Tibial nerve (tissue), 4 donors: ENCODE measurements at regions not wholly inside any gene's neighbourhood (a gene's known extent, or its start where the extent isn't known, plus 50 kb on each side); places are given as distances from the start of the nearest gene placed in this dataset.

Source experiments
- DNase-seq, 2 donors: peaks; one replicate each; pipeline ENCODE4 v3.0.0-alpha.2; 2019; ENCODE audit warnings: low spot score in 2 of 2
- H3K27ac ChIP-seq, 4 donors: fragments of 200-600 bp; sonication (generic) in 3 of 4; one replicate each; pipeline ENCODE4 v1.5.1; 2017 to 2019; ENCODE audit warnings: mild to moderate bottlenecking in 1 of 4
- H3K27me3 ChIP-seq, 2 donors: fragments of 200-600 bp; sonication (generic) in 1 of 2; one replicate each; pipeline versions ENCODE4 v1.5.1 to v1.6.0; 2017 to 2019
- H3K36me3 ChIP-seq, 3 donors: fragments of 200-600 bp; sonication (generic); one replicate each; pipeline ENCODE4 v1.5.1; 2018 to 2019
- H3K4me1 ChIP-seq, 4 donors: fragments of 200-600 bp; sonication (generic) in 3 of 4; one replicate each; pipeline ENCODE4 v1.5.1; 2017 to 2019
- H3K4me3 ChIP-seq, 4 donors: fragments of 200-600 bp; sonication (generic) in 3 of 4; one replicate each; pipeline ENCODE4 v1.5.1; 2017 to 2019; ENCODE audit warnings: mild to moderate bottlenecking in 1 of 4, moderate library complexity in 1 of 4
- H3K9me3 ChIP-seq, 4 donors: fragments of 200-600 bp; sonication (generic) in 3 of 4; one replicate each; pipeline ENCODE4 v1.5.1; 2017 to 2019
- CTCF ChIP-seq, 5 experiments: fragments of 200-600 bp in 3 of 5; fragments of 450-650 bp in 2 of 5; sonication (generic) in 3 of 5; IDR thresholded peaks; one replicate each; pipeline ENCODE4 v1.5.1; 2016 to 2019; ENCODE audit warnings: antibody characterized with exemption in 5 of 5, mild to moderate bottlenecking in 3 of 5, moderate library complexity in 2 of 5
- EP300 ChIP-seq, 2 donors: sonication (generic); formaldehyde crosslinking; IDR thresholded peaks; one replicate each; pipeline ENCODE4 v1.6.1; 2017; ENCODE audit warnings: antibody characterized with exemption in 2 of 2, mild to moderate bottlenecking in 1 of 2
- POLR2A ChIP-seq, 2 donors: fragments of 450-650 bp; IDR thresholded peaks; one replicate each; pipeline ENCODE4 v1.6.1; 2017; ENCODE audit warnings: antibody characterized with exemption in 2 of 2, mild to moderate bottlenecking in 2 of 2, moderate library complexity in 2 of 2
- WGBS, 2 donors: methylation state at CpG; one replicate each; pipeline ENCODE4 v1.1.5; 2018; 5-methylcytosine and 5-hydroxymethylcytosine counted together

GRCh38 chr11:115112754-115113153 lies 391.5 kb downstream of the CADM1 start:
- DNase-seq: no peak

GRCh38 chr11:115117956-115118493 lies 386.2 kb downstream of the CADM1 start:
- no peaks in the 10 kb centered on the region for H3K27me3 ChIP-seq
- no peak overlapping the region for H3K27ac ChIP-seq
- TF ChIP-seq POLR2A (IDR thresholded peaks at IDR 0.05) (no peak), CTCF (IDR thresholded peaks at IDR 0.05) (no peak), EP300 (IDR thresholded peaks at IDR 0.05) (no peak)
- 32 to 57% methylated on average over 5 of the region's 5 CpGs for WGBS, 2 donors
- DNase-seq: no peak
- H3K9me3 ChIP-seq: no peaks in the 10 kb centered on the region
- no peak overlapping the region for H3K4me3 ChIP-seq
- no peaks in the 10 kb centered on the region for H3K4me1 ChIP-seq
- H3K36me3 ChIP-seq: no peaks in the 10 kb centered on the region

More at GRCh38 chr11:115112754-115113153, 391.5 kb downstream of the CADM1 start:
- 54 to 62% methylated on average over 6 of the region's 6 CpGs for WGBS, 2 donors
- TF ChIP-seq CTCF (IDR thresholded peaks at IDR 0.05) (no peak), POLR2A (IDR thresholded peaks at IDR 0.05) (no peak), EP300 (IDR thresholded peaks at IDR 0.05) (no peak)
- no peaks in the 10 kb centered on the region for H3K4me1 ChIP-seq
- no peaks in the 10 kb centered on the region for H3K27me3 ChIP-seq
- no peaks in the 10 kb centered on the region for H3K9me3 ChIP-seq
- H3K27ac ChIP-seq: no peak overlapping the region
- no peaks in the 10 kb centered on the region for H3K36me3 ChIP-seq
- no peak overlapping the region for H3K4me3 ChIP-seq

GRCh38 chr11:115119146-115119545 lies 385.1 kb downstream of the CADM1 start:
- no peak overlapping the region for H3K27ac ChIP-seq
- H3K4me1 ChIP-seq: no peaks in the 10 kb centered on the region
- no peaks in the 10 kb centered on the region for H3K27me3 ChIP-seq
- no peaks in the 10 kb centered on the region for H3K9me3 ChIP-seq
- no peaks in the 10 kb centered on the region for H3K36me3 ChIP-seq
- 79% methylated on average over 6 of the region's 6 CpGs for WGBS, 2 donors
- no peak for DNase-seq
- no peak overlapping the region for H3K4me3 ChIP-seq
- TF ChIP-seq POLR2A (IDR thresholded peaks at IDR 0.05) (no peak), CTCF (IDR thresholded peaks at IDR 0.05) (no peak), EP300 (IDR thresholded peaks at IDR 0.05) (no peak)
